Heart left ventricle (tissue), 16 donors: ENCODE measurements at regions not wholly inside any gene's neighbourhood (a gene's known extent, or its start where the extent isn't known, plus 50 kb on each side); places are given as distances from the start of the nearest gene placed in this dataset.

Source experiments
- ATAC-seq, 4 donors: fragments of 200-7000 bp; cut with Tn5 transposase; one replicate each; pipeline ENCODE4 v1.9.1; 2020 to 2022; ENCODE audit warnings: moderate library complexity in 4 of 4, mild to moderate bottlenecking in 3 of 4, moderate number of reproducible peaks in 1 of 4
- DNase-seq, 5 donors: peaks; one replicate each; pipeline ENCODE4 v3.0.0-alpha.2; 2020
- H3K27ac ChIP-seq, 12 donors: fragments of 200-600 bp; sonication (generic) in 4 of 12; one replicate each; pipeline versions ENCODE4 v1.5.0 to v1.8.0; 2016 to 2022; ENCODE audit warnings: mild to moderate bottlenecking in 2 of 12
- H3K27me3 ChIP-seq, 9 donors: fragments of 200-600 bp; sonication (generic) in 2 of 9; one replicate each; pipeline versions ENCODE4 v1.5.1 to v1.8.0; 2016 to 2022; ENCODE audit warnings: mild to moderate bottlenecking in 3 of 9
- H3K36me3 ChIP-seq, 9 donors: fragments of 200-600 bp; sonication (generic) in 2 of 9; one replicate each; pipeline versions ENCODE4 v1.5.0 to v1.8.0; 2018 to 2022; ENCODE audit warnings: mild to moderate bottlenecking in 2 of 9
- H3K4me1 ChIP-seq, 12 donors: fragments of 200-600 bp; sonication (generic) in 4 of 12; one replicate each; pipeline versions ENCODE4 v1.5.0 to v1.8.0; 2016 to 2022; ENCODE audit warnings: mild to moderate bottlenecking in 3 of 12
- H3K4me3 ChIP-seq, 12 donors: fragments of 200-600 bp; sonication (generic) in 4 of 12; one replicate each; pipeline versions ENCODE4 v1.5.0 to v1.8.0; 2017 to 2022; ENCODE audit warnings: mild to moderate bottlenecking in 9 of 12, moderate library complexity in 4 of 12
- H3K9me3 ChIP-seq, 12 donors: fragments of 200-600 bp; sonication (generic) in 4 of 12; one replicate each; pipeline versions ENCODE4 v1.5.0 to v1.8.0; 2016 to 2022; ENCODE audit warnings: mild to moderate bottlenecking in 1 of 12
- POLR2A ChIP-seq, 2 donors: fragments of 450-650 bp; IDR thresholded peaks; one replicate each; pipeline ENCODE4 v1.6.1; 2017; ENCODE audit warnings: antibody characterized with exemption in 2 of 2, mild to moderate bottlenecking in 2 of 2, moderate library complexity in 2 of 2
- WGBS, 4 donors: extraction: QIAGEN DNeasy Blood & Tissue Kit in 2 of 4; methylation state at CpG; one replicate each; pipeline versions ENCODE4 v1.1.5 to v1.1.7; 2013 to 2018; 5-methylcytosine and 5-hydroxymethylcytosine counted together
- intact Hi-C, 10 donors: fragments of 100-400 bp; cut with DNase I; formaldehyde crosslinking; loops; one replicate each; pipeline versions ENCODE4 v1.11.1 to v1.14.2; 2022
- TF ChIP-seq, protein P1 (sequence below), 12 donors: fragments of 200-600 bp; sonication (generic) in 4 of 12; IDR thresholded peaks; one replicate each; pipeline versions ENCODE4 v1.5.0 to v1.8.0; 2018 to 2022; ENCODE audit warnings: antibody characterized with exemption in 12 of 12, mild to moderate bottlenecking in 5 of 12
- donor health status: ischemic (EF 13 %, LVEDD 7.1; RV severe dilation, severe dysfunction).
- donor health status: healthy with polysubstance abuse.
- donor health status: DM: no; HTN: yes; CAD: no.
- donor health status: DM: no; HTN: no; CAD: no.
- donor health status: ischemic (EF 25% LVEDD 6.9; RV normal size, moderate dysfunction).
- donor health status: ischemic (EF 25% LVEDD 5.7; RV mildly dilated, moderate dysfunction).
- donor health status: healthy.
- donor health status: DM: yes; HTN: yes; CAD: no.
- donor health status: ischemic (EF 35%, LVEDD 5.7; RV mildly dilated, moderate dysfunction).
- donor health status: nonischemic (EF 11% LVEDD 7.7; RV severe dilation, severe dysfunction).
- donor health status: DM: yes; HTN: yes; CAD: no.
- donor health status: PGD.
- donor health status: ischemic (EF 29% LVEDD 5.4; RV normal size, mild dysfunction).
- donor health status: nonischemic (EF 23%, LVEDD 6.1; RV moderate dilation, normal function).

- no peaks in the 10 kb centered on the region for H3K36me3 ChIP-seq
- intact Hi-C loops, result no loop called here
- no peak overlapping the region for H3K27ac ChIP-seq
- 62 to 66% (median 64%) methylated on average over 3 of the region's 3 CpGs for WGBS, 4 donors
- DNase-seq (no peak), ATAC-seq (no peak)
- peaks cover 0 to 11% (median 5%) of the 10 kb centered on the region in 12 donors for H3K9me3 ChIP-seq
- no peak overlapping the region for H3K4me3 ChIP-seq
- peaks cover 0 to 5% (median 0%) of the 10 kb centered on the region in 9 donors for H3K27me3 ChIP-seq
- peaks cover 0 to 17% (median 0%) of the 10 kb centered on the region in 12 donors for H3K4me1 ChIP-seq
- TF ChIP-seq, protein P1, sequence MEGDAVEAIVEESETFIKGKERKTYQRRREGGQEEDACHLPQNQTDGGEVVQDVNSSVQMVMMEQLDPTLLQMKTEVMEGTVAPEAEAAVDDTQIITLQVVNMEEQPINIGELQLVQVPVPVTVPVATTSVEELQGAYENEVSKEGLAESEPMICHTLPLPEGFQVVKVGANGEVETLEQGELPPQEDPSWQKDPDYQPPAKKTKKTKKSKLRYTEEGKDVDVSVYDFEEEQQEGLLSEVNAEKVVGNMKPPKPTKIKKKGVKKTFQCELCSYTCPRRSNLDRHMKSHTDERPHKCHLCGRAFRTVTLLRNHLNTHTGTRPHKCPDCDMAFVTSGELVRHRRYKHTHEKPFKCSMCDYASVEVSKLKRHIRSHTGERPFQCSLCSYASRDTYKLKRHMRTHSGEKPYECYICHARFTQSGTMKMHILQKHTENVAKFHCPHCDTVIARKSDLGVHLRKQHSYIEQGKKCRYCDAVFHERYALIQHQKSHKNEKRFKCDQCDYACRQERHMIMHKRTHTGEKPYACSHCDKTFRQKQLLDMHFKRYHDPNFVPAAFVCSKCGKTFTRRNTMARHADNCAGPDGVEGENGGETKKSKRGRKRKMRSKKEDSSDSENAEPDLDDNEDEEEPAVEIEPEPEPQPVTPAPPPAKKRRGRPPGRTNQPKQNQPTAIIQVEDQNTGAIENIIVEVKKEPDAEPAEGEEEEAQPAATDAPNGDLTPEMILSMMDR (IDR thresholded peaks at IDR 0.05), result no peak
- TF ChIP-seq POLR2A (IDR thresholded peaks at IDR 0.05), result no peak
Measured at GRCh38 chr15:98067339-98067738, 106.8 kb downstream of the ARRDC4 start.

- TF ChIP-seq, protein P1 (IDR thresholded peaks at IDR 0.05), result no peak
- no peak for TF ChIP-seq POLR2A (IDR thresholded peaks at IDR 0.05)
- H3K4me3 ChIP-seq, result no peak overlapping the region
- no peaks in the 10 kb centered on the region for H3K36me3 ChIP-seq
- H3K27me3 ChIP-seq, result peaks cover 0 to 5% (median 0%) of the 10 kb centered on the region in 9 donors
- peaks cover 0 to 11% (median 5%) of the 10 kb centered on the region in 12 donors for H3K9me3 ChIP-seq
- DNase-seq (no peak), ATAC-seq (no peak)
- WGBS, 4 donors, result 68 to 73% (median 71%) methylated on average over 4 of the region's 4 CpGs
- peaks cover 0 to 7% (median 0%) of the 10 kb centered on the region in 12 donors for H3K4me1 ChIP-seq
- no peak overlapping the region for H3K27ac ChIP-seq
- intact Hi-C loops, result no loop called here
Measured at GRCh38 chr15:98069256-98069655, 108.8 kb downstream of the ARRDC4 start.

DNA sequence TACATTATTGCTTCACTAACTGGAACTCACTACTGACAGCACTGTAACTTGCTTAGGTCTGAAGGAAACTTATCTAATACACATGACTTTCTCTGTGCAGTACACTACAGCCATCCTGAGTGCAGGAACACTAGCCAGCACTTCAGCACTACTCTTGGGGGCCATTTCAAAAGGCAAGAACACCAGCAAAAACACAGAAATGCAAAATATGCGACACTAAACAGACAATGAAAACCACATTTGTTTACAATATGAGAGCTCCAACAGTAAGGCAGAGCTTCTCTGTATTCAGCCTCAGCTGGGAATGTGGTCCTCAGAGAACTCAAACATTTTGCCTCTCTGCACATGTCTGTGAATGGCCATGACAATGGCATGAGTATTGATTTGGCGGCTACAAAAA lies 109.6 kb downstream of the ARRDC4 start:
- Histone ChIP-seq H3K36me3 (no peaks in the 10 kb centered on the region), H3K27ac (no peak overlapping the region), H3K9me3 (peaks cover 0 to 11% (median 5%) of the 10 kb centered on the region in 12 donors), H3K4me3 (no peak overlapping the region), H3K4me1 (peaks cover 0 to 9% (median 0%) of the 10 kb centered on the region in 12 donors), H3K27me3 (peaks cover 0 to 4% (median 0%) of the 10 kb centered on the region in 9 donors)
- DNase-seq (no peak), ATAC-seq (no peak)
- TF ChIP-seq POLR2A (IDR thresholded peaks at IDR 0.05), result no peak
- TF ChIP-seq, protein P1 (IDR thresholded peaks at IDR 0.05), result no peak
- 86 to 94% (median 89%) methylated on average over 2 of the region's 2 CpGs for WGBS, 4 donors
- intact Hi-C loops, result no loop called here

- Histone ChIP-seq H3K27me3 (no peaks in the 10 kb centered on the region), H3K4me3 (no peak overlapping the region), H3K9me3 (peaks cover 0 to 11% (median 5%) of the 10 kb centered on the region in 12 donors), H3K27ac (no peak overlapping the region), H3K4me1 (peaks cover 0 to 23% (median 7%) of the 10 kb centered on the region in 12 donors), H3K36me3 (no peaks in the 10 kb centered on the region)
- TF ChIP-seq POLR2A (IDR thresholded peaks at IDR 0.05), result no peak
- TF ChIP-seq, protein P1 (IDR thresholded peaks at IDR 0.05), result no peak
- intact Hi-C loops, result no loop called here
- no peak for ATAC-seq
- DNase-seq, result no peak
Measured at GRCh38 chr15:98071786-98072185, 111.3 kb downstream of the ARRDC4 start.
